ENCODE measurements at regions not wholly inside any gene's neighbourhood (a gene's known extent, or its start where the extent isn't known, plus 50 kb on each side); places are given as distances from the start of the nearest gene placed in this dataset.

- DNase-seq (ENCODE audit: low spot score in 2 of 2) (no peak), FAIRE-seq (no peak)
Observed at GRCh38 chr18:24530630-24531111, 70.2 kb downstream of the HRH4 start.

GRCh38 chr18:24534271-24534670 lies 73.8 kb downstream of the HRH4 start:
- DNase-seq (ENCODE audit: low spot score in 2 of 2) (no peak), FAIRE-seq (no peak)

- FAIRE-seq (no peak), DNase-seq (ENCODE audit: low spot score in 2 of 2) (no peak)
Observed at GRCh38 chr18:24534737-24535136, 74.3 kb downstream of the HRH4 start.

- DNase-seq (ENCODE audit: low spot score in 2 of 2) (no peak), FAIRE-seq (no peak)
Observed at GRCh38 chr18:24535527-24536295, 75.3 kb downstream of the HRH4 start.

- FAIRE-seq (no peak), DNase-seq (ENCODE audit: low spot score in 2 of 2) (no peak)
Observed at GRCh38 chr18:24536326-24536725, 75.9 kb downstream of the HRH4 start.

GRCh38 chr18:24536834-24537233 lies 76.4 kb downstream of the HRH4 start:
- FAIRE-seq = no peak

GRCh38 chr18:24538414-24539264 lies 78.2 kb downstream of the HRH4 start:
- DNase-seq (ENCODE audit: low spot score in 2 of 2) = no peak
- no peak for FAIRE-seq

More at GRCh38 chr18:24536834-24537233, 76.4 kb downstream of the HRH4 start:
- no peak for DNase-seq (ENCODE audit: low spot score in 2 of 2)

GRCh38 chr18:24539866-24540617 lies 79.6 kb downstream of the HRH4 start:
- DNase-seq (ENCODE audit: low spot score in 2 of 2) = no peak
- no peak for FAIRE-seq

GRCh38 chr18:24540896-24541295 lies 80.5 kb downstream of the HRH4 start:
- no peak for FAIRE-seq
- no peak for DNase-seq (ENCODE audit: low spot score in 2 of 2)

- DNase-seq (ENCODE audit: low spot score in 2 of 2) (no peak), FAIRE-seq (no peak)
Observed at GRCh38 chr18:24543086-24543794, 82.8 kb downstream of the HRH4 start.

GRCh38 chr18:24543795-24544498 lies 83.5 kb downstream of the HRH4 start:
- DNase-seq (ENCODE audit: low spot score in 2 of 2) = no peak
- no peak for FAIRE-seq

GRCh38 chr18:24544949-24545348 lies 84.5 kb downstream of the HRH4 start:
- DNase-seq (ENCODE audit: low spot score in 2 of 2) = no peak

GRCh38 chr18:24545651-24546050 lies 85.2 kb downstream of the HRH4 start:
- FAIRE-seq = no peak
- DNase-seq (ENCODE audit: low spot score in 2 of 2) = no peak

More at GRCh38 chr18:24544949-24545348, 84.5 kb downstream of the HRH4 start:
- FAIRE-seq = no peak

- no peak for DNase-seq (ENCODE audit: low spot score in 2 of 2)
- no peak for FAIRE-seq
Observed at GRCh38 chr18:24546307-24546706, 85.9 kb downstream of the HRH4 start.

GRCh38 chr18:24548583-24548982 lies 88.1 kb downstream of the HRH4 start:
- DNase-seq (ENCODE audit: low spot score in 2 of 2) = no peak
- FAIRE-seq = no peak

- DNase-seq (ENCODE audit: low spot score in 2 of 2) (no peak), FAIRE-seq (no peak)
Observed at GRCh38 chr18:24552218-24552617, 91.8 kb downstream of the HRH4 start.

GRCh38 chr18:24553571-24554285 lies 93.3 kb downstream of the HRH4 start:
- FAIRE-seq = no peak
- no peak for DNase-seq (ENCODE audit: low spot score in 2 of 2)

- no peak for DNase-seq (ENCODE audit: low spot score in 2 of 2)
- no peak for FAIRE-seq
Observed at GRCh38 chr18:24558403-24558802, 98.0 kb downstream of the HRH4 start.

GRCh38 chr18:24559526-24559925 lies 99.1 kb downstream of the HRH4 start:
- no peak for FAIRE-seq
- DNase-seq (ENCODE audit: low spot score in 2 of 2) = no peak

Data from frontal cortex (tissue), 3 donors.